Parathyroid adenoma (tissue), 2 donors: ENCODE measurements at regions not wholly inside any gene's neighbourhood (a gene's known extent, or its start where the extent isn't known, plus 50 kb on each side); places are given as distances from the start of the nearest gene placed in this dataset.

ENCODE experiments used
- H2AFZ ChIP-seq: fragments of 300-600 bp; sonication (generic); one replicate; pipeline ENCODE4 v1.7.0; 2017; ENCODE audit warnings: antibody characterized with exemption, mild to moderate bottlenecking
- H3K27ac ChIP-seq: fragments of 300-600 bp; sonication (generic); one replicate; pipeline ENCODE4 v1.7.0; 2017
- H3K27me3 ChIP-seq: fragments of 300-600 bp; sonication (generic); one replicate; pipeline ENCODE4 v1.7.0; 2017; ENCODE audit warnings: low read length; ENCODE audit not compliant: control insufficient read depth, insufficient read depth
- H3K36me3 ChIP-seq: fragments of 300-600 bp; sonication (generic); one replicate; pipeline ENCODE4 v1.7.0; 2017; ENCODE audit warnings: low read length; ENCODE audit not compliant: control insufficient read depth, insufficient read depth
- H3K4me1 ChIP-seq: fragments of 300-600 bp; sonication (generic); one replicate; pipeline ENCODE4 v1.7.0; 2017; ENCODE audit warnings: control low read depth
- H3K4me2 ChIP-seq: fragments of 300-600 bp; sonication (generic); one replicate; pipeline ENCODE4 v1.7.0; 2017; ENCODE audit warnings: low read length
- H3K4me3 ChIP-seq: fragments of 300-600 bp; sonication (generic); one replicate; pipeline ENCODE4 v1.7.0; 2017; ENCODE audit warnings: low read depth, low read length
- H3K79me2 ChIP-seq: fragments of 300-600 bp; sonication (generic); one replicate; pipeline ENCODE4 v1.7.0; 2017; ENCODE audit warnings: control low read depth
- H3K9ac ChIP-seq: fragments of 300-600 bp; sonication (generic); one replicate; pipeline ENCODE4 v1.7.0; 2017; ENCODE audit warnings: mild to moderate bottlenecking
- H3K9me3 ChIP-seq: fragments of 300-600 bp; sonication (generic); one replicate; pipeline ENCODE4 v1.7.0; 2017; ENCODE audit warnings: low read length; ENCODE audit not compliant: control insufficient read depth
- TF ChIP-seq, protein P1 (sequence below): fragments of 300-600 bp; sonication (generic); IDR thresholded peaks from one replicate; pipeline ENCODE4 v1.7.0; 2017; ENCODE audit warnings: antibody characterized with exemption, mild to moderate bottlenecking
- donor health status: primary hyperparathyroidism.

- no peaks in the 10 kb centered on the region for H3K27me3 ChIP-seq
- no peak overlapping the region for H3K9ac ChIP-seq
- no peaks in the 10 kb centered on the region for H3K36me3 ChIP-seq
- no peaks in the 10 kb centered on the region for H3K4me1 ChIP-seq
- TF ChIP-seq, protein P1, sequence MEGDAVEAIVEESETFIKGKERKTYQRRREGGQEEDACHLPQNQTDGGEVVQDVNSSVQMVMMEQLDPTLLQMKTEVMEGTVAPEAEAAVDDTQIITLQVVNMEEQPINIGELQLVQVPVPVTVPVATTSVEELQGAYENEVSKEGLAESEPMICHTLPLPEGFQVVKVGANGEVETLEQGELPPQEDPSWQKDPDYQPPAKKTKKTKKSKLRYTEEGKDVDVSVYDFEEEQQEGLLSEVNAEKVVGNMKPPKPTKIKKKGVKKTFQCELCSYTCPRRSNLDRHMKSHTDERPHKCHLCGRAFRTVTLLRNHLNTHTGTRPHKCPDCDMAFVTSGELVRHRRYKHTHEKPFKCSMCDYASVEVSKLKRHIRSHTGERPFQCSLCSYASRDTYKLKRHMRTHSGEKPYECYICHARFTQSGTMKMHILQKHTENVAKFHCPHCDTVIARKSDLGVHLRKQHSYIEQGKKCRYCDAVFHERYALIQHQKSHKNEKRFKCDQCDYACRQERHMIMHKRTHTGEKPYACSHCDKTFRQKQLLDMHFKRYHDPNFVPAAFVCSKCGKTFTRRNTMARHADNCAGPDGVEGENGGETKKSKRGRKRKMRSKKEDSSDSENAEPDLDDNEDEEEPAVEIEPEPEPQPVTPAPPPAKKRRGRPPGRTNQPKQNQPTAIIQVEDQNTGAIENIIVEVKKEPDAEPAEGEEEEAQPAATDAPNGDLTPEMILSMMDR: no peak
- H3K27ac ChIP-seq: no peak overlapping the region
- no peaks in the 10 kb centered on the region for H3K9me3 ChIP-seq
- no peak overlapping the region for H3K4me2 ChIP-seq
- no peaks in the 10 kb centered on the region for H3K79me2 ChIP-seq
- no peak overlapping the region for H2AFZ ChIP-seq
- H3K4me3 ChIP-seq: no peak overlapping the region
Measured at GRCh38 chr1:93776728-93777127, 95.1 kb upstream of the BCAR3 start.

GRCh38 chr1:93775224-93775623 lies 93.6 kb upstream of the BCAR3 start:
- Histone ChIP-seq H2AFZ (no peak overlapping the region), H3K4me3 (no peak overlapping the region), H3K4me2 (no peak overlapping the region), H3K79me2 (no peaks in the 10 kb centered on the region), H3K9me3 (no peaks in the 10 kb centered on the region), H3K4me1 (no peaks in the 10 kb centered on the region), H3K36me3 (no peaks in the 10 kb centered on the region), H3K27ac (no peak overlapping the region), H3K27me3 (no peaks in the 10 kb centered on the region), H3K9ac (no peak overlapping the region)
- TF ChIP-seq, protein P1: no peak

DNA sequence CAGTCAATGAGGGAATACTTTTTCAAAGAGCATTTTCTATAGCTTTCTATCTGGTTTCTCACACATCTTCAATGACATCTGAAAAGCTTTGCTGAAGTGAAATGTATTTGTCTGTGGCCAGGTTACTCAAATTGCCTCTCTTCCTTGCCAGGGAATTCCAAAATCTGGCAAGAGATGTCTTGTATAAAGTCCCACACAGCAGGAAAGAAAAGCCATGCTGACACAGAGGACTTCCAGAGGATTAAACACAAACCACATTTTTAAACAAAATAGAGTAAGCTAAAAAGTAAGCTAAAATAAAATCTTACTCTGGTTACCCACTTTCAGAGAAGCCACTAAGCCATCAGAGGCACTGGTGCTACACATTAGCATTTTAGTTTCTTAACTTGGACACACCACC lies 93.1 kb upstream of the BCAR3 start:
- Histone ChIP-seq H3K4me1 (no peaks in the 10 kb centered on the region), H3K9me3 (no peaks in the 10 kb centered on the region), H3K79me2 (no peaks in the 10 kb centered on the region), H3K36me3 (no peaks in the 10 kb centered on the region), H2AFZ (no peak overlapping the region), H3K27ac (no peak overlapping the region), H3K27me3 (no peaks in the 10 kb centered on the region), H3K4me3 (no peak overlapping the region), H3K4me2 (no peak overlapping the region), H3K9ac (no peak overlapping the region)
- TF ChIP-seq, protein P1: no peak

- Histone ChIP-seq H3K27me3 (no peaks in the 10 kb centered on the region), H3K79me2 (no peaks in the 10 kb centered on the region), H2AFZ (no peak overlapping the region), H3K4me2 (no peak overlapping the region), H3K9ac (no peak overlapping the region), H3K36me3 (no peaks in the 10 kb centered on the region), H3K4me1 (peaks cover 6% of the 10 kb centered on the region), H3K27ac (no peak overlapping the region), H3K4me3 (no peak overlapping the region), H3K9me3 (no peaks in the 10 kb centered on the region)
- TF ChIP-seq, protein P1: no peak
Measured at GRCh38 chr1:93773049-93773838, 91.6 kb upstream of the BCAR3 start.

DNA sequence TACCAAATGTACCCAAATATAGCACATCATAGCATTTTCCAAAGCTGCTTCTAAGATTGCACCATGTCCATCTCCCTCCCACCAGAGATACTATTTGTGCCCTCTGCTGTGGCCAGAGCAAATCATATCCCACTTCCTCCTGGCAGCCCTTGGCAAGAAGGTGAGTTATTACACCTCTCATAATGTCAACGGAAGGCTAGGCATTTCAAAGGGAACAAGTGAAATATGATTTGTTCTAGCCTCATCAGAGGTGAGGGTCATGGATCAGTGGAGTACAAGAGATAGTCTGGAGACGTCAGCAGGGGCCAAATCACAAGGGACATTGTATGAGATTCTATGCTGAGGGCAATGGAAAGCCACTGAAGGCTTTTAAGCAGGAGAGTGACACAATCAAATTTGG lies 90.2 kb upstream of the BCAR3 start:
- no peak overlapping the region for H3K9ac ChIP-seq
- no peaks in the 10 kb centered on the region for H3K36me3 ChIP-seq
- H3K79me2 ChIP-seq: no peaks in the 10 kb centered on the region
- peaks cover 10% of the 10 kb centered on the region for H3K4me1 ChIP-seq
- no peak overlapping the region for H2AFZ ChIP-seq
- no peak overlapping the region for H3K4me3 ChIP-seq
- TF ChIP-seq, protein P1: no peak
- H3K27me3 ChIP-seq: no peaks in the 10 kb centered on the region
- H3K27ac ChIP-seq: no peak overlapping the region
- H3K9me3 ChIP-seq: no peaks in the 10 kb centered on the region
- no peak overlapping the region for H3K4me2 ChIP-seq
